Esophagus squamous epithelium (tissue), 5 donors: ENCODE measurements at regions not wholly inside any gene's neighbourhood (a gene's known extent, or its start where the extent isn't known, plus 50 kb on each side); places are given as distances from the start of the nearest gene placed in this dataset.
"Not testable (repeated sequence)": the region's sequence is repeated elsewhere in the genome, so short reads cannot be mapped to it uniquely, and the experiment has no call there.

Experiments used
- DNase-seq: peaks from one replicate; lab custom pipeline; 2025; lab: John Stamatoyannopoulos, UW
- H3K27ac ChIP-seq, 4 donors: fragments of 200-600 bp; sonication (generic); one replicate each; pipeline ENCODE4 v1.5.1; 2016 to 2019; ENCODE audit warnings: mild to moderate bottlenecking in 1 of 4
- H3K27me3 ChIP-seq, 4 donors: fragments of 200-600 bp; sonication (generic); 1 replicate in 3 of 4; 2 replicates in 1 of 4; pipeline versions ENCODE4 v1.5.1 to v1.6.0; 2017 to 2021; ENCODE audit warnings: antibody characterized with exemption in 1 of 4
- H3K36me3 ChIP-seq, 3 donors: fragments of 200-600 bp; sonication (generic); one replicate each; pipeline ENCODE4 v1.5.1; 2016 to 2019
- H3K4me1 ChIP-seq, 3 donors: fragments of 200-600 bp; sonication (generic); one replicate each; pipeline ENCODE4 v1.5.1; 2017 to 2019
- H3K4me3 ChIP-seq, 4 donors: fragments of 200-600 bp; sonication (generic); 1 replicate in 3 of 4; 2 replicates in 1 of 4; pipeline ENCODE4 v1.5.1; 2016 to 2019; ENCODE audit warnings: mild to moderate bottlenecking in 2 of 4, moderate library complexity in 1 of 4
- H3K9me3 ChIP-seq, 3 donors: fragments of 200-600 bp; sonication (generic); one replicate each; pipeline ENCODE4 v1.5.1; 2016 to 2019
- CTCF ChIP-seq, 6 experiments: fragments of 450-650 bp in 4 of 6; fragments of 200-600 bp in 2 of 6; sonication (generic) in 2 of 6; IDR thresholded peaks; one replicate each; pipeline ENCODE4 v1.5.1; 2016 to 2019; ENCODE audit warnings: antibody characterized with exemption in 6 of 6, mild to moderate bottlenecking in 4 of 6, moderate library complexity in 4 of 6
- POLR2A ChIP-seq, 4 donors: fragments of 450-650 bp; IDR thresholded peaks; one replicate each; pipeline ENCODE4 v1.6.1; 2017; ENCODE audit warnings: antibody characterized with exemption in 4 of 4, mild to moderate bottlenecking in 4 of 4, moderate library complexity in 3 of 4
- WGBS, 2 donors: methylation state at CpG; one replicate each; pipeline ENCODE4 v1.1.5; 2018; 5-methylcytosine and 5-hydroxymethylcytosine counted together
- intact Hi-C: fragments of 100-400 bp; cut with DNase I; formaldehyde crosslinking; loops from one replicate; pipeline ENCODE4 v1.15.0; 2022
- donor health status: DM: yes; HTN: yes; CAD: no.

- DNase-seq: no peak
- no peak for TF ChIP-seq POLR2A (IDR thresholded peaks at IDR 0.05)
- TF ChIP-seq CTCF (IDR thresholded peaks at IDR 0.05): no peak
- H3K4me3 ChIP-seq: no peak overlapping the region
- no peaks in the 10 kb centered on the region for H3K27me3 ChIP-seq
- no peaks in the 10 kb centered on the region for H3K4me1 ChIP-seq
- no peaks in the 10 kb centered on the region for H3K9me3 ChIP-seq
- H3K36me3 ChIP-seq: no peaks in the 10 kb centered on the region
- intact Hi-C loops: no loop called here
- WGBS, 2 donors: 73 to 83% methylated on average over 4 of the region's 4 CpGs
- no peak overlapping the region for H3K27ac ChIP-seq
Observed at GRCh38 chr18:51491678-51492372, 294.3 kb upstream of the MEX3C start.

GRCh38 chr18:51498085-51498855 lies 300.8 kb upstream of the MEX3C start:
- no peak overlapping the region for H3K27ac ChIP-seq

GRCh38 chr18:51503351-51503750 lies 305.9 kb upstream of the MEX3C start:
- no peak for TF ChIP-seq POLR2A (IDR thresholded peaks at IDR 0.05)
- TF ChIP-seq CTCF (IDR thresholded peaks at IDR 0.05): no peak
- no peak for DNase-seq
- no peak overlapping the region for H3K4me3 ChIP-seq
- intact Hi-C loops: no loop called here
- no peak overlapping the region for H3K27ac ChIP-seq
- H3K27me3 ChIP-seq: no peaks in the 10 kb centered on the region
- H3K9me3 ChIP-seq: peaks cover 0 to 10% (median 0%) of the 10 kb centered on the region in 3 donors
- no peaks in the 10 kb centered on the region for H3K4me1 ChIP-seq
- no peaks in the 10 kb centered on the region for H3K36me3 ChIP-seq

More at GRCh38 chr18:51498085-51498855, 300.8 kb upstream of the MEX3C start:
- Histone ChIP-seq H3K27me3 (no peaks in the 10 kb centered on the region), H3K4me3 (no peak overlapping the region), H3K36me3 (no peaks in the 10 kb centered on the region), H3K9me3 (no peaks in the 10 kb centered on the region), H3K4me1 (no peaks in the 10 kb centered on the region)
- intact Hi-C loops: no loop called here
- TF ChIP-seq POLR2A (IDR thresholded peaks at IDR 0.05) (no peak), CTCF (IDR thresholded peaks at IDR 0.05) (no peak)
- DNase-seq: no peak
- 60 to 76% methylated on average over 4 of the region's 4 CpGs for WGBS, 2 donors

GRCh38 chr18:51506811-51507210 lies 309.3 kb upstream of the MEX3C start:
- WGBS, 2 donors: 52 to 64% methylated on average over 3 of the region's 3 CpGs
- no peak overlapping the region for H3K27ac ChIP-seq
- H3K4me3 ChIP-seq: no peak overlapping the region
- H3K4me1 ChIP-seq: no peaks in the 10 kb centered on the region
- H3K27me3 ChIP-seq: no peaks in the 10 kb centered on the region
- H3K36me3 ChIP-seq: no peaks in the 10 kb centered on the region
- no peak for DNase-seq
- peaks cover 0 to 13% (median 0%) of the 10 kb centered on the region in 3 donors for H3K9me3 ChIP-seq
- TF ChIP-seq POLR2A (IDR thresholded peaks at IDR 0.05): no peak
- no peak for TF ChIP-seq CTCF (IDR thresholded peaks at IDR 0.05)
- intact Hi-C loops: no loop called here

- DNase-seq, H3K36me3 ChIP-seq, H3K4me3 ChIP-seq, H3K27me3 ChIP-seq, H3K4me1 ChIP-seq, intact Hi-C loops, H3K27ac ChIP-seq: not testable (repeated sequence)
- WGBS, 2 donors: 83 to 84% methylated on average over 7 of the region's 7 CpGs
- peaks cover 0 to 13% (median 0%) of the 10 kb centered on the region in 3 donors for H3K9me3 ChIP-seq
Observed at GRCh38 chr18:51508410-51508809, 310.9 kb upstream of the MEX3C start.
